Left renal cortex interstitium (tissue), 4 donors: ENCODE measurements at regions not wholly inside any gene's neighbourhood (a gene's known extent, or its start where the extent isn't known, plus 50 kb on each side); places are given as distances from the start of the nearest gene placed in this dataset.
"Not testable (repeated sequence)": the region's sequence is repeated elsewhere in the genome, so short reads cannot be mapped to it uniquely, and the experiment has no call there.

Experiments
- DNase-seq, 4 donors: peaks; one replicate each; pipeline ENCODE4 v3.0.0-alpha.2; 2013; ENCODE audit warnings: low read depth in 4 of 4, low spot score in 2 of 4, missing footprints in 1 of 4

- not testable (repeated sequence) for DNase-seq
Measured at GRCh38 chr15:22519213-22519612, 60.5 kb downstream of the GOLGA6L22 start.

GRCh38 chr15:22526537-22526936 is 67.8 kb downstream of the GOLGA6L22 start:
- not testable (repeated sequence) for DNase-seq

GRCh38 chr15:22527016-22527415 is 68.3 kb downstream of the GOLGA6L22 start:
- DNase-seq, result not testable (repeated sequence)

- not testable (repeated sequence) for DNase-seq
Measured at GRCh38 chr15:22529200-22529599, 70.5 kb downstream of the GOLGA6L22 start.

- not testable (repeated sequence) for DNase-seq
Measured at GRCh38 chr15:22559701-22560100, 101.0 kb downstream of the GOLGA6L22 start.

GRCh38 chr15:22561716-22562115 is 103.0 kb downstream of the GOLGA6L22 start:
- not testable (repeated sequence) for DNase-seq

GRCh38 chr15:22566510-22566909 is 107.8 kb downstream of the GOLGA6L22 start:
- not testable (repeated sequence) for DNase-seq

- not testable (repeated sequence) for DNase-seq
Measured at GRCh38 chr15:22569486-22569885, 110.8 kb downstream of the GOLGA6L22 start.

- DNase-seq, result not testable (repeated sequence)
Measured at GRCh38 chr15:22572152-22572735, 113.5 kb downstream of the GOLGA6L22 start.

GRCh38 chr15:22572792-22573191 is 114.1 kb downstream of the GOLGA6L22 start:
- not testable (repeated sequence) for DNase-seq

GRCh38 chr15:22577828-22578227 is 119.1 kb downstream of the GOLGA6L22 start:
- DNase-seq, result not testable (repeated sequence)

GRCh38 chr15:22579213-22579612 is 120.5 kb downstream of the GOLGA6L22 start:
- not testable (repeated sequence) for DNase-seq

- not testable (repeated sequence) for DNase-seq
Measured at GRCh38 chr15:22587391-22587790, 128.7 kb downstream of the GOLGA6L22 start.

- not testable (repeated sequence) for DNase-seq
Measured at GRCh38 chr15:22598552-22598951, 139.8 kb downstream of the GOLGA6L22 start.

- DNase-seq, result not testable (repeated sequence)
Measured at GRCh38 chr15:22599526-22600320, 141.0 kb downstream of the GOLGA6L22 start.

- DNase-seq, result not testable (repeated sequence)
Measured at GRCh38 chr15:22616976-22617375, 158.3 kb downstream of the GOLGA6L22 start.

- DNase-seq, result not testable (repeated sequence)
Measured at GRCh38 chr15:22631789-22632188, 154.7 kb upstream of the NIPA1 start.

- not testable (repeated sequence) for DNase-seq
Measured at GRCh38 chr15:22639983-22640382, 146.5 kb upstream of the NIPA1 start.

GRCh38 chr15:22649458-22649857 is 137.0 kb upstream of the NIPA1 start:
- not testable (repeated sequence) for DNase-seq

GRCh38 chr15:22651179-22651578 is 135.3 kb upstream of the NIPA1 start:
- DNase-seq, result not testable (repeated sequence)

GRCh38 chr15:22664294-22665058 is 122.0 kb upstream of the NIPA1 start:
- peak in 1 of 4 donors; percentile 10 for DNase-seq
